Calu3 (cell line): ENCODE measurements at regions not wholly inside any gene's neighbourhood (a gene's known extent, or its start where the extent isn't known, plus 50 kb on each side); places are given as distances from the start of the nearest gene placed in this dataset.

Experiments
- BruUV-seq: library from RNA; stranded (reverse); fragments of 400-500 nt; replicated peaks from 2 replicates; lab custom pipeline; 2021; lab: Mats Ljungman, UMichigan
- CTCF ChIA-PET: fragments of 300-600 bp; sonication (Branson Sonifier 250); formaldehyde crosslinking; loops from one replicate; lab custom pipeline; 2022; ENCODE audit warnings: antibody characterized with exemption; lab: Charles Lee
- DNase-seq: peaks from one replicate; pipeline ENCODE4 v3.0.0; 2022
- H3K27ac Mint-ChIP-seq: one replicate; pipeline ENCODE4 v1.8.0; 2022; ENCODE audit warnings: mixed read lengths; ENCODE audit not compliant: unreplicated experiment
- H3K27me3 Mint-ChIP-seq: one replicate; pipeline ENCODE4 v1.8.0; 2022; ENCODE audit warnings: mixed read lengths; ENCODE audit not compliant: unreplicated experiment
- H3K36me3 Mint-ChIP-seq: one replicate; pipeline ENCODE4 v1.8.0; 2022; ENCODE audit warnings: mild to moderate bottlenecking, moderate library complexity, mixed read lengths; ENCODE audit not compliant: insufficient read depth, unreplicated experiment
- H3K4me1 Mint-ChIP-seq: one replicate; pipeline ENCODE4 v1.8.0; 2022; ENCODE audit warnings: mild to moderate bottlenecking, low read depth, mixed read lengths; ENCODE audit not compliant: unreplicated experiment
- H3K4me3 Mint-ChIP-seq: one replicate; pipeline ENCODE4 v1.8.0; 2022; ENCODE audit warnings: mild to moderate bottlenecking, low read depth, moderate library complexity, mixed read lengths; ENCODE audit not compliant: unreplicated experiment
- H3K9me3 Mint-ChIP-seq: one replicate; pipeline ENCODE4 v1.8.0; 2022; ENCODE audit warnings: low read depth, mixed read lengths; ENCODE audit not compliant: unreplicated experiment
- intact Hi-C: fragments of 100-400 bp; cut with micrococcal nuclease; formaldehyde crosslinking; loops from one replicate; pipeline ENCODE4 v1.10.0; 2022; ENCODE audit not compliant: unreplicated experiment
- TF ChIP-seq, protein P1 (sequence below): fragments of 200-600 bp; IDR thresholded peaks from one replicate; pipeline ENCODE4 v1.8.0; 2022; ENCODE audit warnings: antibody characterized with exemption; ENCODE audit not compliant: unreplicated experiment

DNA sequence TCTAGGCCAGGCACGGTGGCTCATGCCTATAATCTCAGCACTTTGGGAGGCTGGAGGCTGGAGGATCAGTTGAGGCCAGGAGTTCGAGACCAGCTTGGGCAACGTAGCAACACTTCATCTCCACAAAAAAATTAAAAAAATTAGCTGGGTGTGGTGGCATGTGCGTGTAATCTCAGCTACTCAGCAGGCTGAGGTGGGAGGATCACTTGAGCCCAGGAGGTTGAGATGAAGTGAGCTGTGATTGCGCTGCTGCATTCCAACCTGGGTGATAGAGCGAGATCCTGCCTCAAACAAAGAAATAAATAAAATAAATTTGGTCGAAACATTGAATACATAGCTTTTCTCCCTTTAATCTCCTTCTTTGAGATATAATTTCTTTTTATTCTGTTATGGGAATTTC lies 80.6 kb upstream of the ITGB1 start:
- intact Hi-C loops, result no loop called here
- TF ChIP-seq, protein P1, sequence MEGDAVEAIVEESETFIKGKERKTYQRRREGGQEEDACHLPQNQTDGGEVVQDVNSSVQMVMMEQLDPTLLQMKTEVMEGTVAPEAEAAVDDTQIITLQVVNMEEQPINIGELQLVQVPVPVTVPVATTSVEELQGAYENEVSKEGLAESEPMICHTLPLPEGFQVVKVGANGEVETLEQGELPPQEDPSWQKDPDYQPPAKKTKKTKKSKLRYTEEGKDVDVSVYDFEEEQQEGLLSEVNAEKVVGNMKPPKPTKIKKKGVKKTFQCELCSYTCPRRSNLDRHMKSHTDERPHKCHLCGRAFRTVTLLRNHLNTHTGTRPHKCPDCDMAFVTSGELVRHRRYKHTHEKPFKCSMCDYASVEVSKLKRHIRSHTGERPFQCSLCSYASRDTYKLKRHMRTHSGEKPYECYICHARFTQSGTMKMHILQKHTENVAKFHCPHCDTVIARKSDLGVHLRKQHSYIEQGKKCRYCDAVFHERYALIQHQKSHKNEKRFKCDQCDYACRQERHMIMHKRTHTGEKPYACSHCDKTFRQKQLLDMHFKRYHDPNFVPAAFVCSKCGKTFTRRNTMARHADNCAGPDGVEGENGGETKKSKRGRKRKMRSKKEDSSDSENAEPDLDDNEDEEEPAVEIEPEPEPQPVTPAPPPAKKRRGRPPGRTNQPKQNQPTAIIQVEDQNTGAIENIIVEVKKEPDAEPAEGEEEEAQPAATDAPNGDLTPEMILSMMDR, result no peak
- CTCF ChIA-PET, result no interaction called here
- no peaks in the 10 kb centered on the region for H3K27me3 Mint-ChIP-seq
- peaks cover 40% of the 10 kb centered on the region for H3K4me1 Mint-ChIP-seq
- H3K4me3 Mint-ChIP-seq, result no peak overlapping the region
- no peaks in the 10 kb centered on the region for H3K36me3 Mint-ChIP-seq
- no peak for DNase-seq
- H3K27ac Mint-ChIP-seq, result no peak overlapping the region
- BruUV-seq, result no TSS peak
- H3K9me3 Mint-ChIP-seq, result no peaks in the 10 kb centered on the region

GRCh38 chr10:33037726-33038125 lies 79.7 kb upstream of the ITGB1 start:
- Mint-ChIP-seq H3K4me3 (no peak overlapping the region), H3K9me3 (no peaks in the 10 kb centered on the region), H3K36me3 (no peaks in the 10 kb centered on the region), H3K27me3 (no peaks in the 10 kb centered on the region), H3K27ac (no peak overlapping the region), H3K4me1 (peaks cover 33% of the 10 kb centered on the region)
- DNase-seq, result no peak
- CTCF ChIA-PET, result no interaction called here
- TF ChIP-seq, protein P1, result no peak
- no TSS peak for BruUV-seq
- intact Hi-C loops, result no loop called here

DNA sequence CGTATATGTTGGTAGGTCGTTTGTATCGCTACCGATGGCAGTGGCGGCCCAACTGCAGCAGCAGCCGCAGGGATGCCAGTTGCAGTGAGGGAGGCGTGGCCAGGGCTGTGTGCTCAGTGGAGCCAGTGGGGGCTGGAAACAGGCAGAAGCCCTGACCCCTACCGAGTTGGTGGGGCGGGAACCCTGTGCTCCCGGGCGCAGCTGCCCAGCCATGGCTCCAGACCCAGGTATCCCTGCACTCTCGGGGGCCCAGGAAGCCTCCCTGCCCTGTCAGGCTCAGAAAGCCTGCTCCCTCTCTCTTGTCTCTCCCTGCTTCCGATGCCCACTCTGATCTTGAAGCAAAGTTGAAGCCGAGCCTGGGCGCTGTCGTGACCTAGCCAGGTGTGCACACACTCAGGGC lies 78.6 kb upstream of the ITGB1 start:
- Mint-ChIP-seq H3K27me3 (no peaks in the 10 kb centered on the region), H3K9me3 (no peaks in the 10 kb centered on the region), H3K4me3 (no peak overlapping the region), H3K27ac (no peak overlapping the region), H3K36me3 (no peaks in the 10 kb centered on the region), H3K4me1 (peaks cover 32% of the 10 kb centered on the region)
- BruUV-seq, result no TSS peak
- TF ChIP-seq, protein P1, result no peak
- CTCF ChIA-PET, result no interaction called here
- intact Hi-C loops, result no loop called here
- no peak for DNase-seq

- intact Hi-C loops, result no loop called here
- BruUV-seq, result no TSS peak
- no peak for DNase-seq
- Mint-ChIP-seq H3K4me1 (peaks cover 33% of the 10 kb centered on the region), H3K36me3 (no peaks in the 10 kb centered on the region), H3K27ac (peak overlapping the region; percentile 4), H3K4me3 (no peak overlapping the region), H3K27me3 (no peaks in the 10 kb centered on the region), H3K9me3 (no peaks in the 10 kb centered on the region)
- CTCF ChIA-PET, result interaction anchor here (0.7 kb wide), 1 partner anchor 744 kb away, joined by 5 read pairs; no protein-coding TSS in a partner anchor
- TF ChIP-seq, protein P1, result no peak
Measured at GRCh38 chr10:33035411-33035810, 77.4 kb upstream of the ITGB1 start.
